Spleen (tissue), 11 donors: ENCODE measurements at regions not wholly inside any gene's neighbourhood (a gene's known extent, or its start where the extent isn't known, plus 50 kb on each side); places are given as distances from the start of the nearest gene placed in this dataset.

Source experiments
- DNase-seq: peaks from one replicate; pipeline ENCODE4 v3.0.0-alpha.2; 2020
- H3K27ac ChIP-seq, 8 donors: fragments of 200-600 bp; sonication (generic) in 7 of 8; 1 replicate in 4 of 8; 2 replicates in 4 of 8; pipeline versions ENCODE4 v1.5.0 to v1.8.0; 2016 to 2021; ENCODE audit warnings: inconsistent platforms in 4 of 8, mild to moderate bottlenecking in 4 of 8, moderate library complexity in 1 of 8
- H3K27me3 ChIP-seq, 7 donors: fragments of 200-600 bp; sonication (generic) in 6 of 7; replicated peaks in 1 of 7; 1 replicate in 4 of 7; 2 replicates in 3 of 7; pipeline versions ENCODE4 v1.5.0 to v1.8.0; 2016 to 2021; ENCODE audit warnings: inconsistent platforms in 3 of 7, mild to moderate bottlenecking in 1 of 7
- H3K36me3 ChIP-seq, 6 donors: fragments of 200-600 bp; sonication (generic) in 5 of 6; 1 replicate in 4 of 6; 2 replicates in 2 of 6; pipeline versions ENCODE4 v1.5.0 to v1.8.0; 2016 to 2021; ENCODE audit warnings: inconsistent platforms in 2 of 6
- H3K4me1 ChIP-seq, 6 donors: fragments of 200-600 bp; sonication (generic) in 5 of 6; 1 replicate in 3 of 6; 2 replicates in 3 of 6; pipeline versions ENCODE4 v1.5.0 to v1.8.0; 2016 to 2021; ENCODE audit warnings: inconsistent platforms in 3 of 6
- H3K4me3 ChIP-seq, 8 donors: fragments of 200-600 bp; sonication (generic) in 7 of 8; 1 replicate in 4 of 8; 2 replicates in 4 of 8; pipeline versions ENCODE4 v1.5.0 to v1.8.0; 2016 to 2021; ENCODE audit warnings: inconsistent platforms in 4 of 8, mild to moderate bottlenecking in 4 of 8, moderate library complexity in 2 of 8
- H3K9me3 ChIP-seq, 8 donors: fragments of 200-600 bp; sonication (generic) in 7 of 8; 1 replicate in 4 of 8; 2 replicates in 4 of 8; pipeline versions ENCODE4 v1.5.0 to v1.8.0; 2016 to 2021; ENCODE audit warnings: inconsistent platforms in 4 of 8
- CTCF ChIP-seq, 11 experiments: fragments of 200-600 bp in 7 of 11; fragments of 450-650 bp in 4 of 11; sonication (generic) in 4 of 11; IDR thresholded peaks in 8 of 11; conservative IDR thresholded peaks in 3 of 11; 1 replicate in 7 of 11; 2 replicates in 4 of 11; pipeline versions ENCODE4 v1.4.0 to v1.8.0; 2016 to 2021; ENCODE audit warnings: antibody characterized with exemption in 11 of 11, inconsistent platforms in 4 of 11, mild to moderate bottlenecking in 1 of 11
- POLR2A ChIP-seq, 3 donors: fragments of 450-650 bp; IDR thresholded peaks; one replicate each; pipeline ENCODE4 v1.5.1; 2017; ENCODE audit warnings: antibody characterized with exemption in 3 of 3, mild to moderate bottlenecking in 1 of 3
- POLR2AphosphoS5 ChIP-seq, 3 donors: sonication (generic); formaldehyde crosslinking; IDR thresholded peaks; one replicate each; pipeline ENCODE4 v1.5.1; 2017; ENCODE audit warnings: antibody characterized with exemption in 3 of 3
- WGBS, 5 donors: extraction: QIAGEN DNeasy Blood & Tissue Kit in 3 of 5; methylation state at CpG; one replicate each; pipeline versions ENCODE4 v1.1.5 to v1.1.7; 2013 to 2018; 5-methylcytosine and 5-hydroxymethylcytosine counted together
- intact Hi-C: fragments of 100-400 bp; cut with DNase I; formaldehyde crosslinking; loops from one replicate; pipeline ENCODE4 v1.15.0; 2023; ENCODE audit warnings: low total_unique reads
- donor health status: healthy with polysubstance abuse.
- donor health status: DM: no; HTN: no; CAD: no; lungs with moderate emphysema.
- donor health status: DM: no; HTN: no; CAD: no.
- donor health status: Bipolar disorder and iron deficiency.
- donor health status: healthy.
- donor health status: DM: no; HTN: no; CAD: no.
- donor health status: DM: yes; HTN: yes; CAD: no.

- peaks cover 0 to 3% (median 0%) of the 10 kb centered on the region in 8 donors for H3K9me3 ChIP-seq
- WGBS, 5 donors = 73 to 95% (median 84%) methylated on average over 1 of the region's 1 CpG
- no peaks in the 10 kb centered on the region for H3K36me3 ChIP-seq
- intact Hi-C loops = no loop called here
- H3K4me1 ChIP-seq = peaks cover 0 to 5% (median 0%) of the 10 kb centered on the region in 6 donors
- TF ChIP-seq POLR2A (IDR thresholded peaks at IDR 0.05) = no peak
- TF ChIP-seq POLR2AphosphoS5 (IDR thresholded peaks at IDR 0.05) = no peak
- TF ChIP-seq CTCF (IDR thresholded peaks at IDR 0.05 in 8 of 11, conservative IDR thresholded peaks at IDR 0.05 in 3 of 11) = no peak
- H3K27me3 ChIP-seq = no peaks in the 10 kb centered on the region
- no peak for DNase-seq
- H3K4me3 ChIP-seq = no peak overlapping the region
- H3K27ac ChIP-seq = no peak overlapping the region
Measured at GRCh38 chr11:80722629-80723028, 1281.8 kb upstream of the TENM4 start.

- H3K4me3 ChIP-seq = no peak overlapping the region
- no peak for TF ChIP-seq POLR2A (IDR thresholded peaks at IDR 0.05)
- no peak for TF ChIP-seq CTCF (IDR thresholded peaks at IDR 0.05 in 8 of 11, conservative IDR thresholded peaks at IDR 0.05 in 3 of 11)
- no peak for TF ChIP-seq POLR2AphosphoS5 (IDR thresholded peaks at IDR 0.05)
- H3K27ac ChIP-seq = no peak overlapping the region
- no peaks in the 10 kb centered on the region for H3K4me1 ChIP-seq
- intact Hi-C loops = no loop called here
- WGBS, 5 donors = 70 to 85% (median 78%) methylated on average over 4 of the region's 4 CpGs
- no peak for DNase-seq
- peaks cover 0 to 3% (median 0%) of the 10 kb centered on the region in 8 donors for H3K9me3 ChIP-seq
- H3K27me3 ChIP-seq = no peaks in the 10 kb centered on the region
- H3K36me3 ChIP-seq = no peaks in the 10 kb centered on the region
Measured at GRCh38 chr11:80720295-80720694, 1279.5 kb upstream of the TENM4 start.

GRCh38 chr11:80719292-80719646 lies 1278.4 kb upstream of the TENM4 start:
- Histone ChIP-seq H3K9me3 (peaks cover 0 to 9% (median under 1%) of the 10 kb centered on the region in 8 donors), H3K4me3 (no peak overlapping the region), H3K4me1 (no peaks in the 10 kb centered on the region), H3K27ac (no peak overlapping the region), H3K36me3 (no peaks in the 10 kb centered on the region), H3K27me3 (no peaks in the 10 kb centered on the region)
- DNase-seq = no peak
- intact Hi-C loops = no loop called here
- no peak for TF ChIP-seq POLR2AphosphoS5 (IDR thresholded peaks at IDR 0.05)
- TF ChIP-seq CTCF (IDR thresholded peaks at IDR 0.05 in 8 of 11, conservative IDR thresholded peaks at IDR 0.05 in 3 of 11) = no peak
- no peak for TF ChIP-seq POLR2A (IDR thresholded peaks at IDR 0.05)

- H3K4me1 ChIP-seq = no peaks in the 10 kb centered on the region
- intact Hi-C loops = no loop called here
- TF ChIP-seq POLR2AphosphoS5 (IDR thresholded peaks at IDR 0.05) = no peak
- TF ChIP-seq POLR2A (IDR thresholded peaks at IDR 0.05) = no peak
- no peak for TF ChIP-seq CTCF (IDR thresholded peaks at IDR 0.05 in 8 of 11, conservative IDR thresholded peaks at IDR 0.05 in 3 of 11)
- H3K27ac ChIP-seq = no peak overlapping the region
- DNase-seq = no peak
- 72 to 89% (median 79%) methylated on average over 2 of the region's 2 CpGs for WGBS, 5 donors
- H3K36me3 ChIP-seq = no peaks in the 10 kb centered on the region
- no peak overlapping the region for H3K4me3 ChIP-seq
- peaks cover 0 to 9% (median 2%) of the 10 kb centered on the region in 8 donors for H3K9me3 ChIP-seq
- H3K27me3 ChIP-seq = no peaks in the 10 kb centered on the region
Measured at GRCh38 chr11:80718611-80719291, 1277.9 kb upstream of the TENM4 start.
